ENCODE measurements at regions not wholly inside any gene's neighbourhood (a gene's known extent, or its start where the extent isn't known, plus 50 kb on each side); places are given as distances from the start of the nearest gene placed in this dataset.
"Not testable (repeated sequence)": the region's sequence is repeated elsewhere in the genome, so short reads cannot be mapped to it uniquely, and the experiment has no call there.

DNA sequence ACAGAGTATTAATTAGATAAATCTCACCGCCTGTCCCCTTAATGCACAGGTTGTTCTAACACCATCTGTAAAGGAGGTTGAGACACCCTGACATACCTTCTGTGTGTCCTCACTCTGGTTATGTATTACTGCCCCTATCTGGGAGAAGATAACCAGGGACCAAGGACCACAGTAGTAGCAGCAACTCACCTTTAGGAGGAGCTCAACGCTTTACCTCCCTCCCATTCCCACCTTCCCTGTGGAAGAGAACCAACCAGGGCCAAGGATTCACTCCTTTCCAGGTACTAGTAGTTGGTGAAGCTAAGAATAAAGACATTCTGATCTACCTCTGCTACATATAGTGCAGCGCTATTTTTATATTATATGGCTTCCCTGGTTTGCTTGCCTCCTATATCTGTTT lies 232.6 kb downstream of the MEX3B start:
- DNase-seq: no peak

DNA sequence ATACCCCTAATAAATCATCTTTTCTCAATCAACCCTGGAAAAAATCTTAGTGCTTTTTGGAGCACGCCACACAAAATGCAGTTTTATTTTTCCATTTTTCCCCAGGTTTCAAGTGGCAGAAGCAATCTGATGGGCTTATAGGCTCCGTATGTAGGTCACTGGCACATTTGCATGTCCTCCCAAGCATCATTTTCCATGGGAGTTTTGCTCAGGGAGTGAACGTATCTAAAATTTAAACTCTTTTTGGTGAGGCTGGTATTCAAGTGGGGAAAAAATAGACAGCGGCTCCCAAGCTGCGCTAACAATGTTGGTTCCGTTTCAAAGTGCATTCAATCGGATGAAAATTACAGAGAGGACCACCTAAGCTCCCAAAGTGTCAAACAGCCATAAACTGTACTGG lies 233.4 kb downstream of the MEX3B start:
- DNase-seq: no peak

DNA sequence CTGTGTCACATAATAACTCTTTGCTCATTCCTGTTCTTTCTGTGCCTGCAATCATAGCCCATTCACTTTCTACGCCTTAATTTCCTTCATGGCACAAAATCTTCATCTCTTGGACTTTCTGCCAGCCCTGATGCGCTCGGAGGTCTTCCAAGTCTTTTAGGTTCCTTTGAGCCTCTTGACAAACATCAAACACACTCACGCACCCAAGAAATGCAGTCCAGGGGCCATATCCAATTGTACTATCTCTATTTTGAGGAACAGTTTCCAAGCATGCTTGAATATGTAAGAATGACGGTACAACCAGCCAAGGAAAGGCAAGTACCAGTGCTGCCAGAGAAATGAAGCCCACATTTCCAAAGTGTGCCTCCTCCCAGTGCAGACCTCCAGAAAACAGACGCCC lies 234.1 kb downstream of the MEX3B start:
- DNase-seq: no peak

DNA sequence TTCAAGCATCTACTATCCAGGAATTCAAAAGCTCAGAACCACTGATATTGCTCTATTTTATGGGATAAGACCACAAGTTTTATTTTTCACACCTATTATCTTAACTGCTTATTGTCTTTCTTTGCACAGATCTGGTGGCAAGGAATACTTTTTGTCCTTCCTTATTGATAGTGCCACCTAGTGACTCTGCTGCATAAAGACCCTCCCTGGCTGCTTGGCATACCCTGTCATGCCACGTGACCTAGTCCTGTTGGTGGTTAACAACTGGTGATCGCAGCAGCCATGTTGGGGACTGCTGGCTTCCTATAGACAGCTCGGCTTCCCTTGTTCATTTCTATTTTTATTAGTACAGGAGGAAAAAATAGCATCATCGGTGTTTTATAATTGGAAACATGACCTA lies 236.3 kb downstream of the MEX3B start:
- peak; percentile 40 for DNase-seq

DNA sequence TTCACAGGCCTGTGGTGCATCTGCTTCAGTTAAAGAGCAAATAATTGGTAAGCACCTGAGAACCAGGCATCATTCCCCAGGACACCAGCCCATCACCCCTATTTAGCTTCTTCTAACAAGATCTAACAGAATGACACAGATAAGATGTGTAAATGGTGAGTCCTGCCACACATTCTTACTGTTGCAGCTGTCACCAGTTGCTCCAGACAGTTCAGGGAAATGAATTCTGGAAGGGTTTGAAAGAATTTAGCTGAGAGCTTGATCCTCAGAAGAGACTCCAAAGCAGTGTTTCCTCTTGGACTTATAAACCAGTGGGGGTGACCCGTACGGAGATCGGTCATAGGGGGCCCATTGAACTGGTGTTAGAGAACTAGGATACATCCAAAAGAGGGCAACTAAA lies 238.0 kb downstream of the MEX3B start:
- no peak for DNase-seq

DNA sequence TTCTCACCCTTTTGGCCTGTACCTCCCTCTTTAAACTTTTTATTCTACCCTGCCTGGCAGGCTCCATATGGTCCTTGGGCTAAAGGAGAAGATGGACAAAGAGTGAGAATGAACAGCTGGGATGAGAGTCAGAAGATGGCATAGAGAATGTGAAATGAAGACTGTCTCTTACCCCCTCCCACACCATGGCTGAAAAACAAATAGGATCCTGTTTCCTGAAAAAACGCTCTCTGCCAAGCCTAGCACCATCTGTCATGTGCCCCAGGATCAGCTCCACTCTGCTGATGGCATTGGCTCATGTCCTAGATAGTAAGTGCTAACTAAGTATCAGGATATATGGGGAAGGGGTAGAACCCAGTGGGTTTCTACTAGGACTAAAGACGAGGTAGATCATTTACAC lies 238.6 kb downstream of the MEX3B start:
- DNase-seq: peak; percentile 96

DNA sequence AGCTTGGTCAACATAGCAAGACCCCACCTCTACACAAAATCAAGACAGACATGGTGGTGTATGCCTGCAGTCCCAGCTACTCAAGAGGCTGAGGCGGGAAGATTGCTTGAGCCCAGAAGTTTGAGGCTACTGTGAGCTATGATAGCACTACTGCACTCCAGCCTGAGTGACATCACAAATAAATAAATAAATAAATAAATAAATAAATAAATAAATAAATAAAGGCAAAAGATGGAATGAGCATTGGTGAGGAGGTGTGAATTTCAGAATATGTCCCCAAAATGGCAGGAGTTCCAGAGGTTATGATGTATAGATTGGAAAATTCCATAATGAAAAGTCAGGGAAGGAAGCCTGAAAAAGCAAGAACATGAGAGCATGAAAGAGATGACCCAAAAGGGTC lies 249.9 kb downstream of the MEX3B start:
- DNase-seq: no peak

DNA sequence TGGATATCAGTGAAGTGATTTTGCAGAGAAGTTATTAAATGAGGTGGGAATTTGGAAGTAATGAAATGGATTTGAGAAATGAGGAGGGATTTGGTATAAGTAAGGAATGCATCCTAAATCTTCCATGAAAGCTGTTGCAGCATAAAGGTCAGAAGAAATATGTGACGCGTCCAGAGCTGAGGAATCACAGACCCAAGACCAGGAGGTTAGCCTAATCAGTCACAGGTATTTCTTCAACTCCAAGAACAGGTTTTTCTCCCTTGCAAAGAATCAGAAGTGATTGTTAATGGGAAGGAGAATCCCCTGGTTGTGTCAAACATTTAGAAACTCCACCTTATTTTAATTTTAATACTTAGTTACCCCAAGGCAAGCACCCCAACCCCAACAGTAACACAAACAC lies 253.2 kb downstream of the MEX3B start:
- no peak for DNase-seq

DNA sequence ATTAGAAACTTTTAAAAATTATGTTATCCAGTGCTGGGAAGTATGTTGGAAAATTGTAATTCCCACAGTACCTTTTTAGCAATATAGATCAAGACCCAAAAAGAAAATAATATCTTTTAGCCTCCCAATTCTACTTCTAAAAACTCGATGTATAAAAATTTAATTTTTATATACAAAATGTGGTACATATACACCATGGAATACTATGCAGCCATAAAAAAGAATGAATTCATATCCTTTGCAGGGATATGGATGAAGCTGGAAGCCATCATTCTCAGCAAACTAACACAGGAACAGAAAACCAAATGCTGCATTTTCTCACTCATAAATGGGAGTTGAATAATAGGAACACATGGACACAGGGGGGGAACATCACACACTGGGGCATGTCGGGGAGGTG lies 254.5 kb downstream of the MEX3B start:
- not testable (repeated sequence) for DNase-seq

DNA sequence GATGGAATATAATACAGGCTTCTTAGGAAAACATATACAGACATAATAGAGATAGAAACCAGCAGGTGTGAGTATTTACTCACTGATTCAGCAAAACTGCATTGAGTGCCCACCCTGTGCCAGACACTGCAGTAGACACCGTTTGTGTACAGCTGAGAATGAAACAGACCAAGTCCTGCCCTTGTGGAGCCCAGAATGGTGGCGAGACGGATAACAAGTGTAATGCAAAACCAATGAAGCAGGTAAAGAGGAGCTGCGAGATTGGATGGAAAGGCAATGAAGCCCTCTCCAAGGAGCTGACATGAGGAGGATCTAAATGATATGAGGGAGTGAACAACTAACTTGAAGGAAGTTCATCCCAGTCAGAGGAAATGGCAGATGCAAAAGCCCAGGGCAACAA lies 256.4 kb downstream of the MEX3B start:
- no peak for DNase-seq

DNA sequence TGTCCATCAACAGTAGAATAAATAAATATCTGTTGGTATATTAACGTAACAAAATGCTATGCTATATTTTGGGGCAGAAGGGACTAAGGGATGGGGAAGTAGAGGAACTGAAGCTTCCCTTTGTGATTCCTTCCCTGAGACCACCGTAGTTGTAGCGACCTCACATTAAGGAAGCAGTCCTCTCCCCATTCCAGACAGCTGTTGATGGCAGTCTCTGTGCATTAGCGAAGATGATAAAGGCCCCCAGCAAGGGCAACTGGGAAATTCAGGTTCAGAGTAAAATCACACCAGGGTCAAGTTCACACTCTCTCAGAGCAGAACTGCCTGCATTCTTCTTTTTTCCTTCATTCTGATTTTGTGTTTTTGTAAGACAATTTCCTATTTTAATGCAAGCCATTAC lies 259.0 kb downstream of the MEX3B start:
- DNase-seq: no peak

DNA sequence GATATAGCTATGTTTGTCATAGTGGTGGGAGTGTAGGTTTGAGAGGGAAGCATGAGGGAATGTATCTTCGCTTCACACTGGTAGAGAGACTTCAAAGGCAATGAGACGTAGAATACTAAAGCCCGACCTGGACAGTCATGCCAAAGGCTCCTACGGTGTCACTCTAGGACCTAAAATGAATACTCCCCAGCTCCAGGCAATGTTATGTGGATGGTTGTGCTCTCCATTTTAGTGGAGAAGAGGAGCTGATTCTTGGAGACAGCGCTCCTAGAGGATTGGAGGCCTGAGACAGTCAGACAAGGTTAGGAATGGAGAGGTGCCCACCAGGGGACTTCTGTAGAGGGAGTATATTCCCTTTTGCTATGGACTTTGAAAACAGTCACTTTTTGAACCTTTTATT lies 260.1 kb downstream of the MEX3B start:
- no peak for DNase-seq

DNA sequence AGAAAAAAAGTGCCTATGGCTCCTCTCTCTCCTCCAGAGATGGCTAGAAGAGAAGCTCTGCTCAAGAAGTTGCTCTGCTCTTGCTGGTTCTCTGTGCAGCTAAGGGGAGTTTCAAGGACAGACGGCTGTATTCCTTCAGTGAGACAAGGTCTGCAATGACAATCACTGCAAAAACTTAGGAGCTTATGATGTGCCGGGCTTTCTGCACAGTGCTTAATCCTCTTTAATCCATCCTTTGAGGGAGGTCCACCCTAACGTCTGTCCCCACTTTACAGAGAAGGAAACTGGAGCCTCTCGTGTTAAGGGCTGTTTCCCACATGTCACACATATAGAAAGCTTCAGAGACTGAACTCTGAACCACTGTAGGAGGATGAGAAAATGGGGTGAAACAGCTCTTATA lies 260.6 kb downstream of the MEX3B start:
- DNase-seq: no peak

DNA sequence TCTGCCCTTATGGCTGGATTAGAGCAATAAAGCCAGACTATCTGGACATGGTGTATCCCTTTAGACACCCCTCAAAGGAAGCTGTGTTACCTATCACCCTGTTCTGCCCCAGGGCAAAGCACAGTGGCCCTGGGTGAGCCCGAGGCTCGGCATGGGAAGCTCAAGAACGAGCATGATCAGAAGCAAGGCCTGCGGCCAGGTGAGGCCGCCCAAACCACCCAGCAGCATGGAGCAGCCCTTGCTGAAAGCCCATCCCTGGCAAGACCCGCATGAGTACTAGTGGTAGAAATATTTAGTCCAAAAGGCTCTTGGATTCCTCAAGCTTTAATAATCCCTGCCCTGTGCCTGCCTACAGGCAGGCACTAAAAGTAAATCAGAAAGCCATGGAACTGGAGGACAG lies 261.1 kb downstream of the MEX3B start:
- DNase-seq: no peak

DNA sequence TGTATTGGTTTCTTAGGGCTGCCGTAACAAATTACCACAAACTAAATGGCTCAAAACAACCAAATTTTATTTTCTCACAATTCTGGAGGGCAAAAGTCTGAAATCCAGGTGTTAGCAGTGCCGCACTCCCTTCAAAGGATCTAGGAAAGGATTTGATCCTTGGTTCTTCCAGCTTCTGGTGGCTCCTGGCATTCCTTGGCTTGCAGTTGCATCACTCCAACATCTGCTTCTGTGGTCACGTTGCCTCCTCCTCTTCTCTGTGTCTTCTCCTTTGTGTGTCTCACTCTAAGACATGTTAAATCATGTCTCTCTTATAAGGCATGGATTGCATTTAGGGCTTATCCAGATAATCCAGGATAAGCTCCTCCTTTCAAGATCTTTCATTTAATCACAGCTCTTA lies 262.2 kb downstream of the MEX3B start:
- no peak for DNase-seq

DNA sequence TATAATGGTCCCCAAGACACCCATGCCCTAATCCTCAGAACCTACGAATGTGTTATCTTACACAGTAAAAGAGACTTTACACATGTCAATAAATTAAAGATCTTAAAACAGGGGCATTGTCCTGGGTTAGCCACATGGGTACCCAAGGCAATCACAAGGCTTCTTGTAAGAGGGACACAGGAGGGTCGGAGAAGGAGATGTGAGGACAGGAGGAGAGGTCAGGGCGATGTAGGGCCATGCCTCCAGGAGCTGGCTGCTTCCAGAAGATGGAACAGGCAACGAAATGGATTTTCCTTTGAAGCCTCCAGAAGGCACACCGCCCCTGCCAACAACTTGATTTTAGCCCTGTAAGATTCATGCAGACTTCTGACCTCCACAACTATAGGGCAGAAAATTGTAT lies 262.7 kb downstream of the MEX3B start:
- no peak for DNase-seq

DNA sequence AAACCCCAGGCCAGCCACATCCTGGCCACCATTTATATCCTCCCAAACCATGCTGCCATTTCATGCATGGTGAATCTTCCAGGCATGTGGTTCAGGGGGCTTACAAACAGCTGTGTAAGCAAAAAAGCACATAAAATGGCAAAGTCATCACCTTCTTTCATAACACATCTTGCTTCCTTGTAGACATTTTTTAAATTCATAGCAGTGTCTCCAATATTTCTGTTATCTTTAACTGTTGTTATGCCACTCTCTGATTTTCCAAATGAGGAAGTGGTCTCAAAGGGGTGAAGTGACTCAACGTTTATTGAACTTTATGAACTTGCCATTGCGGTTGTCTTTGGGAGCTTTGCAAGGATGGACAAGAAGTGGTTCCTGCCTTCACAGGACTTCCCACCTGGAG lies 264.4 kb downstream of the MEX3B start:
- no peak for DNase-seq

DNA sequence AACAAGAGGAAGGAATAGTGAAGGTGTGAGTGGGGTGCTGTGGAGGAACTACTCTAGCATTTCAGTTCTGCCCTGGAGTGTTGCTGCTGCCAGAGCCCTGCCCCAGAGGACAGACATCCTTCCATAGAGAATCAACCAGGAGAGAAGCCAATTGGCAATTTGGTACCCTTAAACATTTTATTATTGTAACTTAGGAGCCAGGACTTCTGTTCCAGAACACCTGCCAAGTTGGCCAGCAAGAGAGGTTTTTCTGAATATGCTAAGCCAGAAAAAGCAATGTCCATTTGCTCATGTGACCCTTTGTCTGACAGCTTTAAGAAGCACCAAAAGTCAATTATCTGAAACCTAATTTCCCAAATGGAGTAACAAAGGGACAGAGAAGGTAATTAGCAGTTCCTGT lies 264.9 kb downstream of the MEX3B start:
- no peak for DNase-seq

DNA sequence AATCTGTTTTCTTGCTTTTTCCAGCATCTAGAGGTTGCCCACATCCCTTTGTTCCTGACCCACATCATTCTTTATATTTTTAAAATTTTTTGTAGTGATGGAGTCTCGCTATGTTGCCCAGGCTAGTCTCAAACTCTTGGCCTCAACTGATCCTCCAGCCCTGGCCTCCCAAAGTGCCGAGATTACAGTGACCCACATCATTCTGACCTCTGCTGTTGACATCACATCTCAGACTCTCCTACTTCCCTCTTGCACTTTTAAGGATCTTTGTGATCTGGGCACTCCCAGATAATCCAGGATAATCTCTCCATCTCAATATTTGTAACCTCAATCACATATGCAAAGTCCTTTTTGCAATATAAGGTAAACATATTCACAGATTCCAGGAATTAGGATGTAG lies 266.6 kb downstream of the MEX3B start:
- no peak for DNase-seq

DNA sequence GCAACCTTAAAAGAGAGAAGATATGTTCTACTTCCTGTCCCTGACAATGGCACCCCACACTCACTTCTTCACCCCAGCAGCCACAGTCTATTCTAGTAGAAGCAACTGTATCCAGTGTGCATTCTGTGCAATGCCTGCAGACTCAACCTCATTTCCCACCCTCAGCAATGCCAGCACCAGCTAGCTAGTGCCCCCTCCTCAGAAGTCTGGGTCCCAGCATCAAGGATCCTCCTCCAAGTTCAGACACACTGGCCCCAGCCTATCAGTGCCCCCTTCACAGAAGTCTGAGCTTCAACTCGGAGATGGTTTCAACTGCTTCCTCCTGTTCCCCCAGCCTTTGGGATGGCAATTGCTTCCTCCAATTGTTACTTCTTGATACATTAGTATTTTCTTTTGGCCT lies 268.3 kb downstream of the MEX3B start:
- no peak for DNase-seq

DNA sequence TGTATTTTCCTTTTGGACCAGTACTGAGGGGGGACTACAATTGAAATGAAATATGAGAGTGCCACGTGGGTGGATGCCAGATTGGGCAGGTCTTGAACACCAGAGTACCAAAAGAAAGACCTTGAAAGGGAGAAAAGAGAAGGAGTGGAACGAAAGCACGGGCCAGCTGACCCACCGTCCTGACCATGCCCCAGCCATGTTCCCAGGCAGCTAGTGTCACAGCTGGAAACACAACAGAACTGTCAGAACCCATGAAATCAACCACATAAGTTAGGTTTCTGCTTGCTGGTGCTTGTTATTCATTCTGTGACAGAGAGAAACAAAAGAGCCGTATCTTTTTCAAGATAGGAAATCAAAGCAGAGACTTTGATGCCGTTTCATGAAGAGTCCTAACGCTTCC lies 268.8 kb downstream of the MEX3B start:
- peak; percentile 11 for DNase-seq

DNA sequence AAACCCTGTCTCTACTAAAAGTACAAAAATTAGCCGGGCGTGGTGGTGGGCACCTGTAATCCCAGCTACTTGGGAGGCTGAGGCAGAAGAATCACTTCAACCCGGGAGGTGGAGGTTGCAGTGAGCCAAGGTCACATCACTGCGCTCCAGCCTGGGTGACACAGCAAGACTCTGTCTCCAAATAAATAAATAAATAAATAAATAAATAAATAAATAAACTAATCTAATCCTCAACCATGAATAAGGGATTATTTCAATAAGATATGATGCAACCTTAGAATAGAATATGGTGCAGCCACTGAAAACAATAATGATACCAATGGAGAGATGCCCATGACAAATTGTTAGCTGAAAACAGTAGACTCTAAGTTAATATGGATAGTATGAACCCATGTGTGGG lies 270.0 kb downstream of the MEX3B start:
- not testable (repeated sequence) for DNase-seq

DNA sequence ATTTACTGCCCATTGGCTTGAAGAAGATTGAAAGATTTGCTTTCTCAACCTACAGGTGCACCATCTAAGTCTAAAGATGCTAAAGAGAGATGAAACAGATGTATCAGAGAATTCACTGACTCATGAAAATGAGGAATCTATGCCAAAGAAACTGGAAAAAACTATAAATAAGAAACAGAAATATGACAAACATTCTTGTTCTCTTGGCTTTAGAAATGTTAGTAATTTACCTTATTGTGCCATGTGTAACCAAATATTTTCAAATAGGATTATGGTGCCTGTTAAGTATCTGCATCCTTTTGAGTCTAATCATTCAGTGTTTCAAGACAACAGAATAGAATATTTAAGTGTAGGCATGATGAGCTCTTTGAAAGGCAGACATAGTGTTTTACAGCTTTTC lies 271.5 kb downstream of the MEX3B start:
- no peak for DNase-seq

DNA sequence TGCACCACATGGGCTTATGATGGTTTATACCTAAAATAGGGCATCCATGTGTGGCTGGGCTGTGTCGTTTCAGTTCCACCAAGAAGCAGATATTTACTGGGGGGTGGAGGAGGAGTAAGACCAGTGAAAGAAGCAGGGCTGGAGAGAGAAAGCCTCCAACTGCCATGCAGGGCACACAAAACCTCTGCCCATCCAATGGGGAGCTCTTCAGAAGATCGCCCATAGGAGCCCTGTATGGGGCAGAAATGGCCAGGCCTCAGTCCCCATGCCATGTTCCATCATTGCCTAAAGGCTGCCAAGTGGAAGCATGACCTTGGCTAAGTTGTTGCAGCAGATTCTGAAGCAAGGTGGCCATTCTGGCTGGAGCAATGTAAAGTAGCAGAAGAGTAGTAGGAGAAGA lies 277.0 kb downstream of the MEX3B start:
- DNase-seq: no peak

DNA sequence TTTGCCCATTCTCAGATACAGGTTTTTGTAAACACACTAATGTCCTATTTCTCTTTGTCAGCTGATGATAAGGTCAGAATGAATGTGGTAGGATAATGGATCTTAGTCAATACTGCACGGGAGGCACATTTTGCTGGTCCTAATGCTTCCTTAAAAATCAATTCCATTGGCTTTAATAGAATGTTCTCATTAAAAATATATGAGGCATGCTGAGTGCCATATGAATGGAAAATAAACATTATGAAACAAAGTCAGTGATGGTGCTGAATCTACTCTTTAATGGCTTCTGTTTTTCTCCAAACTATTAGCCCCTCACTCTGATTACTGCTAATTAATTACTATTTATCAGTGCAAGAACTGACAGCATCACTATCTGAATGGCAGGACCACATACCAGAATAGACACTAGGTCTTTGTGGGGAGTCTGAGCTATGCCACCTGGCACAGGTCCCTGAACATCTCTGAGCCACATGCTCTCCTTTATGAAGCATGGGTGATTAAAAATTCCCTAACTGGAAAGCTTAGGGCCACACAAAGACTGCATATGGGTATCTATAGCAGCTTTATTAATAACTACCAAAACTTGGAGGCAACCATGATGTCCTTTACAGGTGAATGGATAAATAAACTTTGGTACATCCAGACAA lies 278.9 kb downstream of the MEX3B start:
- DNase-seq: no peak

DNA sequence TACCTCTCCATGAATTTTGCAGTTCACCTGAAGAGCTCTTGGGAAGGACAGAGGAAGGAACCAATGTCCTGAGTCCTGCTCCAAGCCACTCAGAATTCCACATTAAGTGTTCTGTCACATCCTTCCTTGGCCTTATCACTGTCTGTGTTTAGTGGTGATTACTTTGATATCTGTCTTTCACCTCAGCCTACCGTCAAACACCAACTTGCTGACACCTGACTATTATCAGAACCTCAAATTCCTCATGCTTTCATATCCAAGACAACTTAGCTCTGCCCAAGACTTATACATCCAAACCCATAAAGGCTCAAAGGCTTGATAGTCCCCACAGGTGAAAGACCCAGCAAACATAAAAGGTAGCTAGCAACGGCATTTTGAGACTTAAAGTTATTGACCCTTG lies 280.0 kb downstream of the MEX3B start:
- no peak for DNase-seq
